WTC11 (cell line): ENCODE measurements at regions not wholly inside any gene's neighbourhood (a gene's known extent, or its start where the extent isn't known, plus 50 kb on each side); places are given as distances from the start of the nearest gene placed in this dataset.

Experiments used
- ATAC-seq: fragments of 200-7000 bp; cut with Tn5 transposase; 2 replicates; pipeline ENCODE4 v1.10.0; 2021; ENCODE audit warnings: mild to moderate bottlenecking, moderate library complexity
- CTCF ChIA-PET: fragments of 300-600 bp; sonication (Branson Sonifier 250); formaldehyde crosslinking; loops from one replicate; lab custom pipeline; 2021; ENCODE audit warnings: antibody characterized with exemption; lab: Charles Lee
- POLR2A ChIA-PET: fragments of 350-600 bp; sonication (Branson Sonifier 250); formaldehyde crosslinking; loops from one replicate; lab custom pipeline; 2021; ENCODE audit warnings: antibody characterized with exemption; lab: Charles Lee
- DNase-seq: peaks from one replicate; pipeline ENCODE4 v3.0.0; 2021; ENCODE audit warnings: low spot score
- H3K27ac Mint-ChIP-seq: 2 replicates; pipeline ENCODE4 v1.8.0; 2021; ENCODE audit warnings: mixed read lengths
- H3K27me3 Mint-ChIP-seq: 2 replicates; pipeline ENCODE4 v1.8.0; 2021; ENCODE audit warnings: low read depth, mild to moderate bottlenecking, moderate library complexity, mixed read lengths
- H3K36me3 Mint-ChIP-seq: 2 replicates; pipeline ENCODE4 v1.8.0; 2021; ENCODE audit warnings: mixed read lengths
- H3K4me1 Mint-ChIP-seq: 2 replicates; pipeline ENCODE4 v1.8.0; 2022; ENCODE audit warnings: mixed read lengths
- H3K4me3 Mint-ChIP-seq: 2 replicates; pipeline ENCODE4 v1.8.0; 2021; ENCODE audit warnings: mild to moderate bottlenecking, moderate library complexity, mixed read lengths
- H3K9me3 Mint-ChIP-seq: 2 replicates; pipeline ENCODE4 v1.8.0; 2021; ENCODE audit warnings: mixed read lengths
- ATF1 ChIP-seq: sonication (generic); formaldehyde crosslinking; IDR thresholded peaks from 2 replicates; pipeline ENCODE4 v1.8.1; 2023; ENCODE audit warnings: mild to moderate bottlenecking, moderate library complexity, missing genetic modification reagents
- CBFB ChIP-seq: sonication (generic); formaldehyde crosslinking; IDR thresholded peaks from 2 replicates; pipeline ENCODE4 v1.8.1; 2022; ENCODE audit warnings: mild to moderate bottlenecking, low read depth, missing genetic modification reagents
- CREB1 ChIP-seq: sonication (generic); formaldehyde crosslinking; IDR thresholded peaks from 2 replicates; pipeline ENCODE4 v1.8.0; 2023; ENCODE audit warnings: mild to moderate bottlenecking, missing genetic modification reagents
- ELF4 ChIP-seq: sonication (generic); formaldehyde crosslinking; IDR thresholded peaks from 2 replicates; pipeline ENCODE4 v1.8.1; 2022; ENCODE audit warnings: low read depth, mild to moderate bottlenecking, moderate library complexity, missing genetic modification reagents
- FOXK1 ChIP-seq: sonication (generic); formaldehyde crosslinking; IDR thresholded peaks from 2 replicates; pipeline ENCODE4 v1.8.0; 2022; ENCODE audit warnings: mild to moderate bottlenecking, moderate library complexity, missing genetic modification reagents
- GTF2I ChIP-seq: fragments of 250-450 bp; sonication (Bioruptor Pico); conservative IDR thresholded peaks from 2 replicates; pipeline ENCODE4 v1.4.0; 2021; ENCODE audit warnings: mild to moderate bottlenecking
- IRF2 ChIP-seq: sonication (generic); formaldehyde crosslinking; IDR thresholded peaks from 2 replicates; pipeline ENCODE4 v1.8.0; 2022; ENCODE audit warnings: low read depth, missing genetic modification reagents, borderline replicate concordance
- NR1H2 ChIP-seq: sonication (generic); formaldehyde crosslinking; IDR thresholded peaks from 2 replicates; pipeline ENCODE4 v1.9.0; 2021; ENCODE audit warnings: mild to moderate bottlenecking, moderate library complexity, missing genetic modification reagents
- NR3C1 ChIP-seq: sonication (generic); formaldehyde crosslinking; conservative IDR thresholded peaks from 2 replicates; pipeline ENCODE4 v1.8.1; 2023; ENCODE audit warnings: low read depth, mild to moderate bottlenecking, missing genetic modification reagents
- RELA ChIP-seq: sonication (generic); formaldehyde crosslinking; IDR thresholded peaks from 2 replicates; pipeline ENCODE4 v1.8.1; 2022; ENCODE audit warnings: missing genetic modification reagents, mild to moderate bottlenecking, borderline replicate concordance
- SOX15 ChIP-seq: fragments of 250-450 bp; sonication (Bioruptor Pico); IDR thresholded peaks from 2 replicates; pipeline ENCODE4 v1.9.0; 2021; ENCODE audit warnings: mild to moderate bottlenecking
- TCF7 ChIP-seq: sonication (generic); formaldehyde crosslinking; IDR thresholded peaks from 2 replicates; pipeline ENCODE4 v1.8.0; 2022; ENCODE audit warnings: mild to moderate bottlenecking, low read depth, missing genetic modification reagents, moderate library complexity
- TEAD4 ChIP-seq: sonication (generic); formaldehyde crosslinking; IDR thresholded peaks from 2 replicates; pipeline ENCODE4 v1.8.0; 2022; ENCODE audit warnings: mild to moderate bottlenecking, missing genetic modification reagents
- ZNF263 ChIP-seq: sonication (generic); formaldehyde crosslinking; IDR thresholded peaks from 2 replicates; pipeline ENCODE4 v1.8.1; 2022; ENCODE audit warnings: low read depth, mild to moderate bottlenecking, moderate library complexity, missing genetic modification reagents
- TF ChIP-seq, protein P1 (sequence below): sonication (generic); formaldehyde crosslinking; IDR thresholded peaks from 2 replicates; pipeline ENCODE4 v1.8.0; 2022; ENCODE audit warnings: missing genetic modification reagents
- TF ChIP-seq, protein P2 (sequence below): sonication (generic); formaldehyde crosslinking; IDR thresholded peaks from 2 replicates; pipeline ENCODE4 v1.8.1; 2022; ENCODE audit warnings: mild to moderate bottlenecking, missing genetic modification reagents, moderate library complexity, borderline replicate concordance
- TF ChIP-seq, protein P3 (sequence below): sonication (generic); formaldehyde crosslinking; IDR thresholded peaks from 2 replicates; pipeline ENCODE4 v1.8.1; 2023; ENCODE audit warnings: mild to moderate bottlenecking, missing genetic modification reagents, borderline replicate concordance
- TF ChIP-seq, protein P4 (sequence below): fragments of 250-450 bp; sonication (Bioruptor Pico); conservative IDR thresholded peaks from 2 replicates; pipeline ENCODE4 v1.9.0; 2021; ENCODE audit warnings: mild to moderate bottlenecking
- TF ChIP-seq, protein P5 (sequence below): sonication (generic); formaldehyde crosslinking; IDR thresholded peaks from 2 replicates; pipeline ENCODE4 v1.8.0; 2022; ENCODE audit warnings: mild to moderate bottlenecking, missing genetic modification reagents
- TF ChIP-seq, protein P6 (sequence below): fragments of 250-450 bp; sonication (Bioruptor Pico); IDR thresholded peaks from 2 replicates; pipeline ENCODE4 v1.8.0; 2021; ENCODE audit warnings: mild to moderate bottlenecking
- TF ChIP-seq, protein P7 (sequence below): sonication (generic); formaldehyde crosslinking; IDR thresholded peaks from 2 replicates; pipeline ENCODE4 v1.8.1; 2022; ENCODE audit warnings: low read depth, mild to moderate bottlenecking, moderate library complexity, missing genetic modification reagents, borderline replicate concordance

DNA sequence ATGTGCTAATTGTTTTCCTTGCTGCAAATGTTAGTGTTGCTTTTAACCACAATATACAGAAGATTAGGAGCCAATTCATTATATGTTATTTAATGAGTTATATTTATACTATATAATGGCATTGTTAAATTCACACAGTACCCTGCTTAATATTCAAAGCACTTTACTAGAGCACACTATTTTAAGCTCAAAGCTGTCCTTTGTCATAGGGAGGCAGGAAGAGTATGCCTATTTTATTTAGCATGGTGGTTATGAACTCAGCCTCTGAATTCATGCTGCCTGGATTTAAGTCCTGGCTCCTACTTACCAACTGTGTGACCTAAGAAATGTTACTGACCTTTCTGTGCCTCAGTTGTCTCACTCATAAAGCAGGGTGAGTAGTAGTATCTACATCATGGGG, 80.5 kb downstream of the FASTKD2 start:
- CTCF ChIA-PET = no interaction called here
- TF ChIP-seq FOXK1 (CRISPR knock-in tag) (no peak), CREB1 (CRISPR knock-in tag) (no peak), TEAD4 (CRISPR knock-in tag) (no peak), ATF1 (CRISPR knock-in tag) (no peak), ZNF263 (CRISPR knock-in tag) (no peak), CBFB (CRISPR knock-in tag) (no peak), GTF2I (CRISPR knock-in tag) (no peak)
- TF ChIP-seq, protein P1, sequence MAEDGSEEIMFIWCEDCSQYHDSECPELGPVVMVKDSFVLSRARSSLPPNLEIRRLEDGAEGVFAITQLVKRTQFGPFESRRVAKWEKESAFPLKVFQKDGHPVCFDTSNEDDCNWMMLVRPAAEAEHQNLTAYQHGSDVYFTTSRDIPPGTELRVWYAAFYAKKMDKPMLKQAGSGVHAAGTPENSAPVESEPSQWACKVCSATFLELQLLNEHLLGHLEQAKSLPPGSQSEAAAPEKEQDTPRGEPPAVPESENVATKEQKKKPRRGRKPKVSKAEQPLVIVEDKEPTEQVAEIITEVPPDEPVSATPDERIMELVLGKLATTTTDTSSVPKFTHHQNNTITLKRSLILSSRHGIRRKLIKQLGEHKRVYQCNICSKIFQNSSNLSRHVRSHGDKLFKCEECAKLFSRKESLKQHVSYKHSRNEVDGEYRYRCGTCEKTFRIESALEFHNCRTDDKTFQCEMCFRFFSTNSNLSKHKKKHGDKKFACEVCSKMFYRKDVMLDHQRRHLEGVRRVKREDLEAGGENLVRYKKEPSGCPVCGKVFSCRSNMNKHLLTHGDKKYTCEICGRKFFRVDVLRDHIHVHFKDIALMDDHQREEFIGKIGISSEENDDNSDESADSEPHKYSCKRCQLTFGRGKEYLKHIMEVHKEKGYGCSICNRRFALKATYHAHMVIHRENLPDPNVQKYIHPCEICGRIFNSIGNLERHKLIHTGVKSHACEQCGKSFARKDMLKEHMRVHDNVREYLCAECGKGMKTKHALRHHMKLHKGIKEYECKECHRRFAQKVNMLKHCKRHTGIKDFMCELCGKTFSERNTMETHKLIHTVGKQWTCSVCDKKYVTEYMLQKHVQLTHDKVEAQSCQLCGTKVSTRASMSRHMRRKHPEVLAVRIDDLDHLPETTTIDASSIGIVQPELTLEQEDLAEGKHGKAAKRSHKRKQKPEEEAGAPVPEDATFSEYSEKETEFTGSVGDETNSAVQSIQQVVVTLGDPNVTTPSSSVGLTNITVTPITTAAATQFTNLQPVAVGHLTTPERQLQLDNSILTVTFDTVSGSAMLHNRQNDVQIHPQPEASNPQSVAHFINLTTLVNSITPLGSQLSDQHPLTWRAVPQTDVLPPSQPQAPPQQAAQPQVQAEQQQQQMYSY (CRISPR knock-in tag) = no peak
- TF ChIP-seq, protein P2, sequence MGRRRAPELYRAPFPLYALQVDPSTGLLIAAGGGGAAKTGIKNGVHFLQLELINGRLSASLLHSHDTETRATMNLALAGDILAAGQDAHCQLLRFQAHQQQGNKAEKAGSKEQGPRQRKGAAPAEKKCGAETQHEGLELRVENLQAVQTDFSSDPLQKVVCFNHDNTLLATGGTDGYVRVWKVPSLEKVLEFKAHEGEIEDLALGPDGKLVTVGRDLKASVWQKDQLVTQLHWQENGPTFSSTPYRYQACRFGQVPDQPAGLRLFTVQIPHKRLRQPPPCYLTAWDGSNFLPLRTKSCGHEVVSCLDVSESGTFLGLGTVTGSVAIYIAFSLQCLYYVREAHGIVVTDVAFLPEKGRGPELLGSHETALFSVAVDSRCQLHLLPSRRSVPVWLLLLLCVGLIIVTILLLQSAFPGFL = no peak
- TF ChIP-seq, protein P3, sequence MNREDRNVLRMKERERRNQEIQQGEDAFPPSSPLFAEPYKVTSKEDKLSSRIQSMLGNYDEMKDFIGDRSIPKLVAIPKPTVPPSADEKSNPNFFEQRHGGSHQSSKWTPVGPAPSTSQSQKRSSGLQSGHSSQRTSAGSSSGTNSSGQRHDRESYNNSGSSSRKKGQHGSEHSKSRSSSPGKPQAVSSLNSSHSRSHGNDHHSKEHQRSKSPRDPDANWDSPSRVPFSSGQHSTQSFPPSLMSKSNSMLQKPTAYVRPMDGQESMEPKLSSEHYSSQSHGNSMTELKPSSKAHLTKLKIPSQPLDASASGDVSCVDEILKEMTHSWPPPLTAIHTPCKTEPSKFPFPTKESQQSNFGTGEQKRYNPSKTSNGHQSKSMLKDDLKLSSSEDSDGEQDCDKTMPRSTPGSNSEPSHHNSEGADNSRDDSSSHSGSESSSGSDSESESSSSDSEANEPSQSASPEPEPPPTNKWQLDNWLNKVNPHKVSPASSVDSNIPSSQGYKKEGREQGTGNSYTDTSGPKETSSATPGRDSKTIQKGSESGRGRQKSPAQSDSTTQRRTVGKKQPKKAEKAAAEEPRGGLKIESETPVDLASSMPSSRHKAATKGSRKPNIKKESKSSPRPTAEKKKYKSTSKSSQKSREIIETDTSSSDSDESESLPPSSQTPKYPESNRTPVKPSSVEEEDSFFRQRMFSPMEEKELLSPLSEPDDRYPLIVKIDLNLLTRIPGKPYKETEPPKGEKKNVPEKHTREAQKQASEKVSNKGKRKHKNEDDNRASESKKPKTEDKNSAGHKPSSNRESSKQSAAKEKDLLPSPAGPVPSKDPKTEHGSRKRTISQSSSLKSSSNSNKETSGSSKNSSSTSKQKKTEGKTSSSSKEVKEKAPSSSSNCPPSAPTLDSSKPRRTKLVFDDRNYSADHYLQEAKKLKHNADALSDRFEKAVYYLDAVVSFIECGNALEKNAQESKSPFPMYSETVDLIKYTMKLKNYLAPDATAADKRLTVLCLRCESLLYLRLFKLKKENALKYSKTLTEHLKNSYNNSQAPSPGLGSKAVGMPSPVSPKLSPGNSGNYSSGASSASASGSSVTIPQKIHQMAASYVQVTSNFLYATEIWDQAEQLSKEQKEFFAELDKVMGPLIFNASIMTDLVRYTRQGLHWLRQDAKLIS (CRISPR knock-in tag) = no peak
- TF ChIP-seq, all 79 proteins: peak for 0
- Mint-ChIP-seq H3K4me3 (no peak overlapping the region), H3K27me3 (no peaks in the 10 kb centered on the region), H3K9me3 (no peaks in the 10 kb centered on the region), H3K36me3 (no peaks in the 10 kb centered on the region), H3K4me1 (no peaks in the 10 kb centered on the region), H3K27ac (no peak overlapping the region)
- POLR2A ChIA-PET = no interaction called here
- ATAC-seq (no peak), DNase-seq (no peak)

DNA sequence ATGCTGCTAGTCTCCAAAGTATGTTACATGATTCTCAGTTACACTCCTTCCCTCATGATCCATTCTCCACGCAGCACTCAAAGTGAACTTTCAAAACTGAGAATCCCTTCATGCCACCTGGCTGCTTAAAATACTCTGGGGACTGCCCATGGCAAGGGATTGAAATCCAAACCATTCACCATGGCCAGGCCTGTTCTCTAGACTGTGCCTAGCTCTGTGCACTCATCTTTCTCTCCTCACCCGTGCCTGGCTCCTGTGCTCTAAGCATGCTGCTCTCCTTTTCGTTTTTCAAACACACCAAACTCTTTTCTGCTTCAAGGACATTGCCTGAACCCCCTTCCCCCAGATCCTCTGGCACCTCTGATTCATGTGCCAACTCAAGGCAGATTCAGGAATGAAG, 80.9 kb downstream of the FASTKD2 start:
- H3K27ac Mint-ChIP-seq = no peak overlapping the region
- no peaks in the 10 kb centered on the region for H3K27me3 Mint-ChIP-seq
- ChIA-PET POLR2A (no interaction called here), CTCF (no interaction called here)
- no peaks in the 10 kb centered on the region for H3K9me3 Mint-ChIP-seq
- H3K4me1 Mint-ChIP-seq = no peaks in the 10 kb centered on the region
- ATAC-seq (no peak), DNase-seq (no peak)
- H3K36me3 Mint-ChIP-seq = no peaks in the 10 kb centered on the region
- H3K4me3 Mint-ChIP-seq = no peak overlapping the region
- TF ChIP-seq, protein P4, sequence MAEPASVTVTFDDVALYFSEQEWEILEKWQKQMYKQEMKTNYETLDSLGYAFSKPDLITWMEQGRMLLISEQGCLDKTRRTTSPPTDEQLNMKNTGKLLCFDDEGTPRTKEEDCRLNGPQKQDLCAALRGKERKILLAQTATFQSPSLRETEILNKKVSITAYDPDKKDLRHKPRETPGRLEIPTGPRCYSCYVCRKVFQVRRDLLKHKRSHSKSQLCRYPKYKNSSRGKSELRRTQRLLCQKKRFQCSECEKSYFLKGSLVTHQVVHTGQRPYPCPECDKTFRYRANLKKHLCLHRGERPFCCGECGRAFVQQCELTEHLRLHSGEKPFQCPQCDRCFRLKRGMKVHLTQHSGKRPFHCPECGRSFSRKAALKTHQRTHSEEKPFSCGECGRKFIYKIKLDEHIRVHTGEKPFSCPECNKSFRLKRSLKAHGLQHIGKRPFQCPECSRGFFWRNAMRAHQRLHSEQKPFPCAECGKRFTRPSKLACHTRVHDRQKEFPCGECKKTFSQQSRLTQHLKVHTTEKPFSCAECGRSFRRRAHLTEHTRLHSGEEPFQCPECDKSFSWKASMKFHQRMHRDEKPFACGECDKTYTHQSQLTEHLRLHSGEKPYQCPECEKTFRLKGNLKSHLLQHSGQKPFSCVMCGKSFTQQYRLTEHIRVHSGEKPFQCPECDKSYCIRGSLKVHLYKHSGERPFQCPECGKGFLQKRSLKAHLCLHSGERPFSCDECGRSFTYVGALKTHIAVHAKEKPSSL (CRISPR knock-in tag) = no peak
- TF ChIP-seq, protein P5, sequence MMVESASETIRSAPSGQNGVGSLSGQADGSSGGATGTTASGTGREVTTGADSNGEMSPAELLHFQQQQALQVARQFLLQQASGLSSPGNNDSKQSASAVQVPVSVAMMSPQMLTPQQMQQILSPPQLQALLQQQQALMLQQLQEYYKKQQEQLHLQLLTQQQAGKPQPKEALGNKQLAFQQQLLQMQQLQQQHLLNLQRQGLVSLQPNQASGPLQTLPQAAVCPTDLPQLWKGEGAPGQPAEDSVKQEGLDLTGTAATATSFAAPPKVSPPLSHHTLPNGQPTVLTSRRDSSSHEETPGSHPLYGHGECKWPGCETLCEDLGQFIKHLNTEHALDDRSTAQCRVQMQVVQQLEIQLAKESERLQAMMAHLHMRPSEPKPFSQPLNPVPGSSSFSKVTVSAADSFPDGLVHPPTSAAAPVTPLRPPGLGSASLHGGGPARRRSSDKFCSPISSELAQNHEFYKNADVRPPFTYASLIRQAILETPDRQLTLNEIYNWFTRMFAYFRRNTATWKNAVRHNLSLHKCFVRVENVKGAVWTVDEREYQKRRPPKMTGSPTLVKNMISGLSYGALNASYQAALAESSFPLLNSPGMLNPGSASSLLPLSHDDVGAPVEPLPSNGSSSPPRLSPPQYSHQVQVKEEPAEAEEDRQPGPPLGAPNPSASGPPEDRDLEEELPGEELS (CRISPR knock-in tag) = no peak
- TF ChIP-seq SOX15 (no peak), NR1H2 (CRISPR knock-in tag) (no peak), IRF2 (CRISPR knock-in tag) (no peak), TCF7 (no peak), RELA (CRISPR knock-in tag) (no peak), NR3C1 (no peak), ELF4 (CRISPR knock-in tag) (no peak)
- TF ChIP-seq, protein P6, sequence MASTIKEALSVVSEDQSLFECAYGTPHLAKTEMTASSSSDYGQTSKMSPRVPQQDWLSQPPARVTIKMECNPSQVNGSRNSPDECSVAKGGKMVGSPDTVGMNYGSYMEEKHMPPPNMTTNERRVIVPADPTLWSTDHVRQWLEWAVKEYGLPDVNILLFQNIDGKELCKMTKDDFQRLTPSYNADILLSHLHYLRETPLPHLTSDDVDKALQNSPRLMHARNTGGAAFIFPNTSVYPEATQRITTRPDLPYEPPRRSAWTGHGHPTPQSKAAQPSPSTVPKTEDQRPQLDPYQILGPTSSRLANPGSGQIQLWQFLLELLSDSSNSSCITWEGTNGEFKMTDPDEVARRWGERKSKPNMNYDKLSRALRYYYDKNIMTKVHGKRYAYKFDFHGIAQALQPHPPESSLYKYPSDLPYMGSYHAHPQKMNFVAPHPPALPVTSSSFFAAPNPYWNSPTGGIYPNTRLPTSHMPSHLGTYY (CRISPR knock-in tag) = no peak
- TF ChIP-seq, protein P7, sequence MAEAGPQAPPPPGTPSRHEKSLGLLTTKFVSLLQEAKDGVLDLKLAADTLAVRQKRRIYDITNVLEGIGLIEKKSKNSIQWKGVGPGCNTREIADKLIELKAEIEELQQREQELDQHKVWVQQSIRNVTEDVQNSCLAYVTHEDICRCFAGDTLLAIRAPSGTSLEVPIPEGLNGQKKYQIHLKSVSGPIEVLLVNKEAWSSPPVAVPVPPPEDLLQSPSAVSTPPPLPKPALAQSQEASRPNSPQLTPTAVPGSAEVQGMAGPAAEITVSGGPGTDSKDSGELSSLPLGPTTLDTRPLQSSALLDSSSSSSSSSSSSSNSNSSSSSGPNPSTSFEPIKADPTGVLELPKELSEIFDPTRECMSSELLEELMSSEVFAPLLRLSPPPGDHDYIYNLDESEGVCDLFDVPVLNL (CRISPR knock-in tag) = no peak
